Adrenal gland (tissue), 9 donors: ENCODE measurements at regions not wholly inside any gene's neighbourhood (a gene's known extent, or its start where the extent isn't known, plus 50 kb on each side); places are given as distances from the start of the nearest gene placed in this dataset.

Experiments
- DNase-seq, 7 donors: peaks; one replicate each; pipeline ENCODE4 v3.0.0-alpha.2; 2019 to 2020
- H3K27ac ChIP-seq, 5 donors: fragments of 200-600 bp; sonication (generic) in 4 of 5; 1 replicate in 3 of 5; 2 replicates in 2 of 5; pipeline versions ENCODE4 v1.5.1 to v1.8.0; 2016 to 2020; ENCODE audit warnings: mild to moderate bottlenecking in 1 of 5
- H3K27me3 ChIP-seq: fragments of 200-600 bp; 2 replicates; pipeline ENCODE4 v1.8.0; 2021
- H3K36me3 ChIP-seq, 2 donors: fragments of 200-600 bp; replicated peaks in 1 of 2; 1 replicate in 1 of 2; 2 replicates in 1 of 2; pipeline versions ENCODE4 v1.5.1 to v1.8.0; 2018 to 2022
- H3K4me1 ChIP-seq, 2 donors: fragments of 200-600 bp; replicated peaks in 1 of 2; 1 replicate in 1 of 2; 2 replicates in 1 of 2; pipeline versions ENCODE4 v1.5.1 to v1.8.0; 2018 to 2021
- H3K4me3 ChIP-seq, 4 donors: fragments of 200-600 bp; sonication (generic) in 3 of 4; one replicate each; pipeline ENCODE4 v1.5.1; 2016 to 2018
- H3K9me3 ChIP-seq, 3 donors: fragments of 200-600 bp; sonication (generic) in 1 of 3; replicated peaks in 1 of 3; 1 replicate in 2 of 3; 2 replicates in 1 of 3; pipeline versions ENCODE4 v1.5.1 to v1.8.0; 2016 to 2021
- POLR2A ChIP-seq, 2 donors: fragments of 450-650 bp; IDR thresholded peaks; one replicate each; pipeline ENCODE4 v1.6.1; 2017; ENCODE audit warnings: antibody characterized with exemption in 2 of 2, mild to moderate bottlenecking in 2 of 2, moderate library complexity in 1 of 2
- WGBS, 4 donors: extraction: QIAGEN DNeasy Blood & Tissue Kit in 2 of 4; methylation state at CpG; one replicate each; pipeline versions ENCODE4 v1.1.5 to v1.1.7; 2013 to 2017; 5-methylcytosine and 5-hydroxymethylcytosine counted together
- intact Hi-C, 2 donors: fragments of 100-400 bp; cut with DNase I; formaldehyde crosslinking; loops; one replicate each; pipeline versions ENCODE4 v1.14.1 to v1.15.0; 2022 to 2023
- TF ChIP-seq, protein P1 (sequence below), 6 experiments: fragments of 450-650 bp in 4 of 6; fragments of 200-600 bp in 2 of 6; sonication (generic) in 1 of 6; IDR thresholded peaks; 1 replicate in 5 of 6; 2 replicates in 1 of 6; pipeline versions ENCODE4 v1.5.1 to v1.8.0; 2016 to 2021; ENCODE audit warnings: antibody characterized with exemption in 6 of 6, mild to moderate bottlenecking in 2 of 6, moderate library complexity in 1 of 6
- donor health status: healthy with polysubstance abuse.
- donor health status: Bipolar disorder and iron deficiency.
- donor health status: DM: yes; HTN: yes; CAD: no.
- donor health status: DM: no; HTN: no; CAD: no.
- donor health status: DM: no; HTN: no; CAD: no.

- H3K27ac ChIP-seq: no peak overlapping the region
- H3K27me3 ChIP-seq: no peaks in the 10 kb centered on the region
- H3K4me1 ChIP-seq: no peaks in the 10 kb centered on the region
- 84 to 90% (median 87%) methylated on average over 6 of the region's 6 CpGs for WGBS, 4 donors
- TF ChIP-seq, protein P1, sequence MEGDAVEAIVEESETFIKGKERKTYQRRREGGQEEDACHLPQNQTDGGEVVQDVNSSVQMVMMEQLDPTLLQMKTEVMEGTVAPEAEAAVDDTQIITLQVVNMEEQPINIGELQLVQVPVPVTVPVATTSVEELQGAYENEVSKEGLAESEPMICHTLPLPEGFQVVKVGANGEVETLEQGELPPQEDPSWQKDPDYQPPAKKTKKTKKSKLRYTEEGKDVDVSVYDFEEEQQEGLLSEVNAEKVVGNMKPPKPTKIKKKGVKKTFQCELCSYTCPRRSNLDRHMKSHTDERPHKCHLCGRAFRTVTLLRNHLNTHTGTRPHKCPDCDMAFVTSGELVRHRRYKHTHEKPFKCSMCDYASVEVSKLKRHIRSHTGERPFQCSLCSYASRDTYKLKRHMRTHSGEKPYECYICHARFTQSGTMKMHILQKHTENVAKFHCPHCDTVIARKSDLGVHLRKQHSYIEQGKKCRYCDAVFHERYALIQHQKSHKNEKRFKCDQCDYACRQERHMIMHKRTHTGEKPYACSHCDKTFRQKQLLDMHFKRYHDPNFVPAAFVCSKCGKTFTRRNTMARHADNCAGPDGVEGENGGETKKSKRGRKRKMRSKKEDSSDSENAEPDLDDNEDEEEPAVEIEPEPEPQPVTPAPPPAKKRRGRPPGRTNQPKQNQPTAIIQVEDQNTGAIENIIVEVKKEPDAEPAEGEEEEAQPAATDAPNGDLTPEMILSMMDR (IDR thresholded peaks at IDR 0.05): no peak
- no peak for TF ChIP-seq POLR2A (IDR thresholded peaks at IDR 0.05)
- H3K4me3 ChIP-seq: no peak overlapping the region
- DNase-seq: no peak
- intact Hi-C loops: no loop called here
- H3K36me3 ChIP-seq: no peaks in the 10 kb centered on the region
- H3K9me3 ChIP-seq: no peaks in the 10 kb centered on the region
Measured at GRCh38 chr13:39998166-39998565, 342.7 kb downstream of the COG6 start.

DNA sequence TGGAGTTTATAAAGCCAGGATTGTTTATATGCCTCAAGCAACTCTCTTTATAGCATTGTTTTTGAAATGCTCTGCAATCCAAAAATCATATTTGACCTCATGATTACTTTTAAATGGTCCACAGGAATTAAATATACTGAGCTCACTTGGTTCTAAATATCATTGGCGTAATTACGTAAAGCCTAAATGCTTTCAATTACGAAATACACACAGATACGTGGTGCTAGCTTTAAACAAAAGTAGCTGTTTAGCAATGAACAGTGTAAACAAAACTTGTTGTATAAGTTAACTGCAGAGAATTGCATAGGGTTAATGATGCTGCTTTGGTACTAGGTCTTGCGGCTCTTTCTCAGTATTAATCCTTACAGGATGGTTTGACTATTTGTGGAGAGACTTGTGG lies 346.6 kb downstream of the COG6 start:
- 84 to 89% (median 84%) methylated on average over 5 of the region's 5 CpGs for WGBS, 4 donors
- no peaks in the 10 kb centered on the region for H3K4me1 ChIP-seq
- no peaks in the 10 kb centered on the region for H3K9me3 ChIP-seq
- no peak for DNase-seq
- H3K36me3 ChIP-seq: no peaks in the 10 kb centered on the region
- H3K27me3 ChIP-seq: no peaks in the 10 kb centered on the region
- H3K27ac ChIP-seq: no peak overlapping the region
- TF ChIP-seq, protein P1 (IDR thresholded peaks at IDR 0.05): no peak
- TF ChIP-seq POLR2A (IDR thresholded peaks at IDR 0.05): no peak
- no peak overlapping the region for H3K4me3 ChIP-seq
- intact Hi-C loops: no loop called here

- Histone ChIP-seq H3K27me3 (no peaks in the 10 kb centered on the region), H3K27ac (no peak overlapping the region), H3K4me1 (no peaks in the 10 kb centered on the region), H3K4me3 (no peak overlapping the region), H3K36me3 (no peaks in the 10 kb centered on the region), H3K9me3 (no peaks in the 10 kb centered on the region)
- 84 to 92% (median 86%) methylated on average over 2 of the region's 2 CpGs for WGBS, 4 donors
- DNase-seq: no peak
- intact Hi-C loops: no loop called here
- TF ChIP-seq, protein P1 (IDR thresholded peaks at IDR 0.05): no peak
- no peak for TF ChIP-seq POLR2A (IDR thresholded peaks at IDR 0.05)
Measured at GRCh38 chr13:40013554-40013953, 358.1 kb downstream of the COG6 start.

DNA sequence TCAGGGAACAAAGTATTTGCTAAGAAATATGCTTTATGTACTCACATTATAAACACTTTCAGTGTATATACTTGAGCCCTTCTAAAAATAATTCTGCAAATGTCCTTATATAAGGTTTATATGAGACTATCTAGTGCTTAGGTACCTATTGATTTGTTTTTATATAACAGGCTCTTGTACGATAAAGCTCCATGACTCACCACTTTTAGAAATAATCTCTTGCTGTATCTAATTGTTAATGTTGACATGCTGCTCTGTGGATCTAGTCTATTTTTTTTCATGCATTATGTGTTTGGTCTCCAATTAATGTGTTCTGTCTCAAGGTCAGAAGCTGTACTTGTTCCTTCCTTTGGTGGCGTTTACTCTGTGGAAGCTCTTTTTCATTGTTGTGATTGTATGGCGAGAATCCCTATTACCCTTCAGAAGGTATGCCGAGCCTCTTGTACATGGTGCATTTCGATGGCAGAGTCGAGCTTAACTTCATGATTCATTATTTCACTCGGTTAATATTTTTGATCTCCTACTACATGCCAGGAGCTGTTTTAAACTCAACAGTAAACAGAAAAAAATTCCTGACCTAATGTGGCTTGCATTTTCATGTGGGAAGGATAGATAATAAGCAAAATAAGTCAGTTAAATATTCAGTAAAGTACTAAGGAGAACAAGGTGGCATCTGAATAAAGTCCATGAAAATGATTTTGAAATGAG lies 361.6 kb downstream of the COG6 start:
- Histone ChIP-seq H3K27ac (no peak overlapping the region), H3K27me3 (no peaks in the 10 kb centered on the region), H3K4me3 (no peak overlapping the region), H3K4me1 (no peaks in the 10 kb centered on the region), H3K36me3 (no peaks in the 10 kb centered on the region), H3K9me3 (no peaks in the 10 kb centered on the region)
- DNase-seq: no peak
- TF ChIP-seq POLR2A (IDR thresholded peaks at IDR 0.05): no peak
- TF ChIP-seq, protein P1 (IDR thresholded peaks at IDR 0.05): no peak
- intact Hi-C loops: no loop called here
- 74 to 82% (median 77%) methylated on average over 7 of the region's 7 CpGs for WGBS, 4 donors
